WI38 (cell line): ENCODE measurements at regions not wholly inside any gene's neighbourhood (a gene's known extent, or its start where the extent isn't known, plus 50 kb on each side); places are given as distances from the start of the nearest gene placed in this dataset.

Experiments
- H3K4me3 ChIP-seq: 2 replicates; pipeline ENCODE4 v1.5.1; 2011; ENCODE audit warnings: low read depth, mild to moderate bottlenecking, control low read depth, low read length
- TF ChIP-seq, protein P1 (sequence below): IDR thresholded peaks from 2 replicates; pipeline ENCODE4 v1.5.1; 2012; ENCODE audit warnings: low read depth, mild to moderate bottlenecking, control low read depth, low read length

GRCh38 chr5:2139478-2139877, 256.8 kb upstream of the IRX4 start:
- no peak overlapping the region for H3K4me3 ChIP-seq
- TF ChIP-seq, protein P1, sequence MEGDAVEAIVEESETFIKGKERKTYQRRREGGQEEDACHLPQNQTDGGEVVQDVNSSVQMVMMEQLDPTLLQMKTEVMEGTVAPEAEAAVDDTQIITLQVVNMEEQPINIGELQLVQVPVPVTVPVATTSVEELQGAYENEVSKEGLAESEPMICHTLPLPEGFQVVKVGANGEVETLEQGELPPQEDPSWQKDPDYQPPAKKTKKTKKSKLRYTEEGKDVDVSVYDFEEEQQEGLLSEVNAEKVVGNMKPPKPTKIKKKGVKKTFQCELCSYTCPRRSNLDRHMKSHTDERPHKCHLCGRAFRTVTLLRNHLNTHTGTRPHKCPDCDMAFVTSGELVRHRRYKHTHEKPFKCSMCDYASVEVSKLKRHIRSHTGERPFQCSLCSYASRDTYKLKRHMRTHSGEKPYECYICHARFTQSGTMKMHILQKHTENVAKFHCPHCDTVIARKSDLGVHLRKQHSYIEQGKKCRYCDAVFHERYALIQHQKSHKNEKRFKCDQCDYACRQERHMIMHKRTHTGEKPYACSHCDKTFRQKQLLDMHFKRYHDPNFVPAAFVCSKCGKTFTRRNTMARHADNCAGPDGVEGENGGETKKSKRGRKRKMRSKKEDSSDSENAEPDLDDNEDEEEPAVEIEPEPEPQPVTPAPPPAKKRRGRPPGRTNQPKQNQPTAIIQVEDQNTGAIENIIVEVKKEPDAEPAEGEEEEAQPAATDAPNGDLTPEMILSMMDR: no peak

DNA sequence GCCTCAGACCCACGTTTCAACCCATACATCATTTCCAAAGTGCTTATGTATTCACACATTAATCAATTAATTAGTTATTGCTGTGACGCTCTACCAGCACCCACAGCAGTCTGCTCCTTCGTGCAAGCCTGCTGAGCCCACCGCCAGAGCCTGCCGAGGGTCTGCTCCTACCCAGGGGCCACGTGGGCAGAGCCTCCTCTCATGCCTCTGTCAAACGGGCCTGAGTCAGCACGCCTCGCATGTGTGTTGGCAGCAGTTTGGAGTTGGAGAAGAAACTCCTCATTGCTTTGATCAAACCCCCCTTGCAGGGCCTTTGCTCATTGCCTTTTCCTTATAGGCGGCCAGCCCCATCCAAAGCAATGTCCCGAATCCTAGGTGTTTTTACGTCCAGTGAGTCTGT, 256.2 kb upstream of the IRX4 start:
- TF ChIP-seq, protein P1: no peak
- H3K4me3 ChIP-seq: no peak overlapping the region

GRCh38 chr5:2137444-2138050, 254.8 kb upstream of the IRX4 start:
- TF ChIP-seq, protein P1: no peak
- no peak overlapping the region for H3K4me3 ChIP-seq

DNA sequence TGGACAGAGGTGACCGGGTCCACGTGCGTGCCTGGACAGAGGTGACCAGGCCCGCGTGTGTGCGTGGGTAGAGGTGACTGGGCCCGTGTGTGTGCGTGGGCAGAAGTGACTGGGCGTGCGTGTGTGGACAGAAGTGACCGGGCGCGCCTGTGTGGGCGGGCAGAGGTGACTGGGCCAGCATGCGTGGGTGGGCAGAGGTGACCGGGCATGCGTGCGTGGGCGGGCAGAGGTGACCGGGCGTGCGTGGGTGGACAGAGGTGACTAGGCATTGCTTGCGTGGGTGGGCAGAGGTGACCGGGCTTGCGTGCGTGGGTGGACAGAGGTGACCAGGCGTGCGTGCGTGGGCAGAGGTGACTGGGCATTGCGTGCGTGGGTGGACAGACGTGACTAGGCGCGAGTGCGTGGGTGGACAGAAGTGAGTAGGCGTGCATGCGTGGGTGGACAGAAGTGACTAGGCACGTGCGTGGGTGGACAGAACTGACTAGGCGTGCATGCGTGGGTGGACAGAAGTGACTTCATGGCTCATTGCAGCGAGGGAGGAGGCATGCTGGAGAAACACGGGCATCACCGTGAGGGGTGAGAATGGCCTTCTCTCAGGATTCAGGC, 254.1 kb upstream of the IRX4 start:
- H3K4me3 ChIP-seq: no peak overlapping the region
- TF ChIP-seq, protein P1: no peak

GRCh38 chr5:2135833-2136232, 253.1 kb upstream of the IRX4 start:
- H3K4me3 ChIP-seq: no peak overlapping the region
- TF ChIP-seq, protein P1: no peak

GRCh38 chr5:2135354-2135753, 252.6 kb upstream of the IRX4 start:
- H3K4me3 ChIP-seq: no peak overlapping the region

More at GRCh38 chr5:2135354-2135753, 252.6 kb upstream of the IRX4 start:
- TF ChIP-seq, protein P1: no peak
